H1 (cell line): ENCODE measurements at regions not wholly inside any gene's neighbourhood (a gene's known extent, or its start where the extent isn't known, plus 50 kb on each side); places are given as distances from the start of the nearest gene placed in this dataset.

Experiments
- CBX5 ChIP-seq: fragments of 300-800, 300-1000 bp; sonication (generic); IDR thresholded peaks from 2 replicates; pipeline ENCODE4 v1.7.1; 2016; ENCODE audit warnings: antibody characterized with exemption, low read length, low read depth
- CHD1 ChIP-seq: IDR thresholded peaks from 2 replicates; pipeline ENCODE4 v1.6.1; 2012; ENCODE audit warnings: low read depth, low read length, improper control_type of control experiment
- CTCF ChIP-seq, 3 experiments: IDR thresholded peaks; 1 replicate in 2 of 3; 2 replicates in 1 of 3; pipeline versions ENCODE4 v1.5.1 to v1.6.1; 2011; ENCODE audit warnings: low read length in 3 of 3, mild to moderate bottlenecking in 3 of 3, inconsistent platforms in 2 of 3, low read depth in 1 of 3, moderate library complexity in 1 of 3; ENCODE audit not compliant: insufficient read depth in 1 of 3; ENCODE audit errors: control extremely low read depth in 1 of 3
- EP300 ChIP-seq, 2 experiments: IDR thresholded peaks; 1 replicate in 1 of 2; 2 replicates in 1 of 2; pipeline ENCODE4 v1.6.1; 2011 to 2012; ENCODE audit warnings: low read depth in 2 of 2, low read length in 2 of 2, mild to moderate bottlenecking in 2 of 2, borderline replicate concordance in 1 of 2, inconsistent platforms in 1 of 2, moderate library complexity in 1 of 2
- EZH2 ChIP-seq: fragments of 200-600 bp; sonication (generic); IDR thresholded peaks from 2 replicates; pipeline ENCODE4 v1.7.1; 2012; ENCODE audit warnings: low read depth, mild to moderate bottlenecking, moderate library complexity, low read length, inconsistent platforms; ENCODE audit not compliant: severe bottlenecking
- FOSL1 ChIP-seq: IDR thresholded peaks from 2 replicates; pipeline ENCODE4 v1.6.1; 2011; ENCODE audit warnings: mild to moderate bottlenecking, low read depth, low read length, moderate library complexity; ENCODE audit not compliant: insufficient read depth
- GTF2F1 ChIP-seq: IDR thresholded peaks from 2 replicates; pipeline ENCODE4 v1.6.1; 2012; ENCODE audit warnings: low read depth, low read length, improper control_type of control experiment, borderline replicate concordance
- RAD21 ChIP-seq, 2 experiments: IDR thresholded peaks in 1 of 2; conservative IDR thresholded peaks in 1 of 2; 2 replicates each; pipeline ENCODE4 v1.6.1; 2011; ENCODE audit warnings: low read depth in 2 of 2, low read length in 2 of 2, improper control_type of control experiment in 1 of 2, inconsistent platforms in 1 of 2, mild to moderate bottlenecking in 1 of 2, moderate library complexity in 1 of 2
- SP2 ChIP-seq: IDR thresholded peaks from 2 replicates; pipeline ENCODE4 v1.6.1; 2012; ENCODE audit warnings: mild to moderate bottlenecking, low read length, inconsistent platforms
- TAF7 ChIP-seq: optimal IDR thresholded peaks from 2 replicates; pipeline ENCODE3; 2011; ENCODE audit warnings: low read depth, mild to moderate bottlenecking, inconsistent platforms, low read length, moderate library complexity, borderline replicate concordance
- YY1 ChIP-seq: IDR thresholded peaks from 2 replicates; pipeline ENCODE4 v1.6.1; 2011; ENCODE audit warnings: low read depth, mild to moderate bottlenecking, low read length

DNA sequence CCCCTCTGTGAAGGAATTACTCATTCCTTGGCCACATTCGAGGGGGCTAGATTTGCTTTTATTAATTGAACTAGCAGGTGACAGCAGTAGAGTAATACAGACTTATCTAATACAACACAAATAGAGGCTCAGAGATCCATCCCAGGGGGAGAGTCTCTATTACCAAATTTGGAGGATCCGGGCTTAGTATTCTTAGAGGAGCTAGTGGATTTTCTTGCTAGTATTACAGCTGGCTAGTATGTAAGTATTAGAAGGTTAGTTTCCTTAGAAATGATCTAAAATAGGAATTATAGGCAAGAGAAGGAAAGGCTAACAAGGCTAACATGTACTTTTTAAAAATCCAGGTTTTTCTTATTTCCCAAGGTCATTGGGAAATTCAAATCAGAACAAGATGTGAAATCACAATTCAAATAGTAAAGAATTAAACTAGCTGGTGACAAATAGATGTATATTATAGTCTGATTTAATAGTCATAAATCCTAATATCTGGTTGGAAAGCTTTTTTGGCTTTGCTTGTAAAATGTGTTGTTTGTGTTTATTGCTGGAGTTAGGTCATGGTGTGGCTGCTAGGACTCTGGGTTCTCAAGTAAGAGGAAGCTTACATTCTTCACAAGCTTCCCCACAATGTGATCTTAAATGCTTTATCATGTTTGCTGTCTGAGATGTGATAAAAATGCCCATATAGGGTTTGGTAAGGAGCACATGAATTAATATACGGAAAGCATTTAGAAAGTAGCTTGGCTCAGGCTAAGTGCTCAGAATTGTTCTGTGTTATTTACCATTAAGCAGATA is 160.4 kb upstream of the MPDZ start:
- TF ChIP-seq FOSL1 (no peak), CTCF (IDR thresholded peaks at IDR 0.05; ENCODE audit: control extremely low read depth in 1 of 3, insufficient read depth in 1 of 3, low read depth in 1 of 3, low read length in 3 of 3) (no peak), EZH2 (no peak), RAD21 (IDR thresholded peaks at IDR 0.05 in 1 of 2, conservative IDR thresholded peaks at IDR 0.05 in 1 of 2; ENCODE audit: low read depth in 2 of 2, low read length in 2 of 2) (no peak), EP300 (IDR thresholded peaks at IDR 0.05; ENCODE audit: borderline replicate concordance in 1 of 2, low read depth in 2 of 2, low read length in 2 of 2) (no peak), YY1 (no peak), TAF7 (no peak), CBX5 (no peak), CHD1 (no peak), SP2 (no peak), GTF2F1 (no peak)
